Suprapubic skin (tissue), 4 donors: ENCODE measurements at regions not wholly inside any gene's neighbourhood (a gene's known extent, or its start where the extent isn't known, plus 50 kb on each side); places are given as distances from the start of the nearest gene placed in this dataset.

Experiments
- EP300 ChIP-seq: sonication (generic); formaldehyde crosslinking; IDR thresholded peaks from one replicate; pipeline ENCODE4 v1.6.1; 2017; ENCODE audit warnings: antibody characterized with exemption
- POLR2AphosphoS5 ChIP-seq, 3 donors: sonication (generic); formaldehyde crosslinking; IDR thresholded peaks; one replicate each; pipeline ENCODE4 v1.6.1; 2017; ENCODE audit warnings: antibody characterized with exemption in 3 of 3
- TF ChIP-seq, protein P1 (sequence below), 2 donors: fragments of 200-600 bp in 1 of 2; fragments of 450-650 bp in 1 of 2; sonication (generic) in 1 of 2; IDR thresholded peaks; one replicate each; pipeline ENCODE4 v1.5.1; 2016 to 2019; ENCODE audit warnings: antibody characterized with exemption in 2 of 2, mild to moderate bottlenecking in 1 of 2, moderate library complexity in 1 of 2

DNA sequence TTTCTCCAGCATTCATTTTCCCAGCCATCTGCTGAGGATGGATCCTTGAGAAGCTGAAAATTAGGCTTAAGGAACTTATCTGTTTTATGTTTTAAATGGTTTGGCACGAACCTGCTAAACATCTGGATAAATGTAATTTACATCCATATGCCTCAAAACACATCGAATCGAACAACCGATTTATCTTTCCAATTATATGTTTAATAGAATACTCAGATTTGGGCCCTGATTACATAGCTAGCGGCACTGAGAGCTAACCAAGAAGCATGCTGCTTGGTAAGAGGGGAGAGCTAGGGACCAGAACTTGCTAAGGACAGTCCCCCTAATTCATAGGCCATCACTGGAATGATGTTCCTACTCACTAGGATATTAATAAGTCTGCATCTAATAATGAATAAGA, 144.4 kb downstream of the BUB3 start:
- TF ChIP-seq EP300 (no peak), POLR2AphosphoS5 (IDR thresholded peaks at IDR 0.05) (no peak)
- TF ChIP-seq, protein P1, sequence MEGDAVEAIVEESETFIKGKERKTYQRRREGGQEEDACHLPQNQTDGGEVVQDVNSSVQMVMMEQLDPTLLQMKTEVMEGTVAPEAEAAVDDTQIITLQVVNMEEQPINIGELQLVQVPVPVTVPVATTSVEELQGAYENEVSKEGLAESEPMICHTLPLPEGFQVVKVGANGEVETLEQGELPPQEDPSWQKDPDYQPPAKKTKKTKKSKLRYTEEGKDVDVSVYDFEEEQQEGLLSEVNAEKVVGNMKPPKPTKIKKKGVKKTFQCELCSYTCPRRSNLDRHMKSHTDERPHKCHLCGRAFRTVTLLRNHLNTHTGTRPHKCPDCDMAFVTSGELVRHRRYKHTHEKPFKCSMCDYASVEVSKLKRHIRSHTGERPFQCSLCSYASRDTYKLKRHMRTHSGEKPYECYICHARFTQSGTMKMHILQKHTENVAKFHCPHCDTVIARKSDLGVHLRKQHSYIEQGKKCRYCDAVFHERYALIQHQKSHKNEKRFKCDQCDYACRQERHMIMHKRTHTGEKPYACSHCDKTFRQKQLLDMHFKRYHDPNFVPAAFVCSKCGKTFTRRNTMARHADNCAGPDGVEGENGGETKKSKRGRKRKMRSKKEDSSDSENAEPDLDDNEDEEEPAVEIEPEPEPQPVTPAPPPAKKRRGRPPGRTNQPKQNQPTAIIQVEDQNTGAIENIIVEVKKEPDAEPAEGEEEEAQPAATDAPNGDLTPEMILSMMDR (IDR thresholded peaks at IDR 0.05) = no peak
